Naive B cell (primary cell): ENCODE measurements at regions not wholly inside any gene's neighbourhood (a gene's known extent, or its start where the extent isn't known, plus 50 kb on each side); places are given as distances from the start of the nearest gene placed in this dataset.
A peak's percentile ranks its signal among the peaks of the same experiment; 100 is the strongest.
"Not testable (repeated sequence)": the region's sequence is repeated elsewhere in the genome, so short reads cannot be mapped to it uniquely, and the experiment has no call there.

Source experiments
- ATAC-seq, 2 donors: fragments of 150-1000 bp; cut with Tn5 transposase; 2 replicates each; pipeline ENCODE4 v1.10.0; 2021; ENCODE audit warnings: low read depth in 2 of 2, mild to moderate bottlenecking in 2 of 2, moderate library complexity in 2 of 2
- DNase-seq: peaks from one replicate; pipeline ENCODE4 v3.0.0; 2022
- H3K27ac Mint-ChIP-seq, 6 donors: one replicate each; pipeline ENCODE4 v1.8.0; 2020 to 2022; ENCODE audit warnings: mild to moderate bottlenecking in 6 of 6, mixed read lengths in 6 of 6, moderate library complexity in 5 of 6, inconsistent platforms in 2 of 6
- H3K27me3 Mint-ChIP-seq, 3 donors: one replicate each; pipeline ENCODE4 v1.8.0; 2021 to 2022; ENCODE audit warnings: mixed read lengths in 3 of 3, mild to moderate bottlenecking in 1 of 3
- H3K36me3 Mint-ChIP-seq, 2 donors: one replicate each; pipeline ENCODE4 v1.8.0; 2020 to 2022; ENCODE audit warnings: mixed read lengths in 2 of 2, inconsistent platforms in 1 of 2, mild to moderate bottlenecking in 1 of 2
- H3K4me1 Mint-ChIP-seq, 3 donors: one replicate each; pipeline ENCODE4 v1.8.0; 2020 to 2022; ENCODE audit warnings: mixed read lengths in 3 of 3, inconsistent platforms in 1 of 3, mild to moderate bottlenecking in 1 of 3, moderate library complexity in 1 of 3
- H3K4me3 Mint-ChIP-seq, 8 donors: one replicate each; pipeline ENCODE4 v1.8.0; 2020 to 2022; ENCODE audit warnings: mild to moderate bottlenecking in 8 of 8, mixed read lengths in 8 of 8, moderate library complexity in 8 of 8, inconsistent platforms in 2 of 8
- H3K9me3 Mint-ChIP-seq, 7 donors: one replicate each; pipeline ENCODE4 v1.8.0; 2020 to 2022; ENCODE audit warnings: mixed read lengths in 7 of 7, mild to moderate bottlenecking in 5 of 7, inconsistent platforms in 2 of 7, moderate library complexity in 1 of 7

- Mint-ChIP-seq H3K4me1 (no peaks in the 10 kb centered on the region), H3K27me3 (peaks cover 4 to 8% (median 6%) of the 10 kb centered on the region in 3 donors), H3K4me3 (no peak overlapping the region), H3K36me3 (no peaks in the 10 kb centered on the region), H3K27ac (no peak overlapping the region), H3K9me3 (no peaks in the 10 kb centered on the region)
- no peak for ATAC-seq
- DNase-seq = no peak
These were observed 84.7 kb downstream of the RBBP6 start for GRCh38 chr16:24624102-24624501.

GRCh38 chr16:24626256-24626655 is 86.9 kb downstream of the RBBP6 start:
- H3K9me3 Mint-ChIP-seq = peaks cover 0 to 5% (median 2%) of the 10 kb centered on the region in 7 donors
- peaks cover 8 to 12% (median 10%) of the 10 kb centered on the region in 3 donors for H3K27me3 Mint-ChIP-seq
- DNase-seq = no peak
- no peak overlapping the region for H3K4me3 Mint-ChIP-seq
- ATAC-seq = no peak
- H3K27ac Mint-ChIP-seq = no peak overlapping the region
- no peaks in the 10 kb centered on the region for H3K4me1 Mint-ChIP-seq
- H3K36me3 Mint-ChIP-seq = no peaks in the 10 kb centered on the region

GRCh38 chr16:24634919-24635318 is 94.5 kb upstream of the TNRC6A start:
- DNase-seq (no peak), ATAC-seq (no peak)
- Mint-ChIP-seq H3K9me3 (peaks cover 0 to 9% (median 2%) of the 10 kb centered on the region in 7 donors), H3K4me3 (no peak overlapping the region), H3K4me1 (no peaks in the 10 kb centered on the region), H3K27me3 (peaks cover 19 to 30% (median 30%) of the 10 kb centered on the region in 3 donors), H3K36me3 (no peaks in the 10 kb centered on the region), H3K27ac (no peak overlapping the region)

- Mint-ChIP-seq H3K9me3 (peaks cover 0 to 4% (median 0%) of the 10 kb centered on the region in 7 donors), H3K4me1 (no peaks in the 10 kb centered on the region), H3K27me3 (peaks cover 13 to 30% (median 27%) of the 10 kb centered on the region in 3 donors), H3K4me3 (no peak overlapping the region), H3K36me3 (no peaks in the 10 kb centered on the region), H3K27ac (peak overlapping the region in 1 of 6 donors; percentile 49)
- no peak for DNase-seq
- ATAC-seq = no peak
These were observed 93.4 kb upstream of the TNRC6A start for GRCh38 chr16:24635900-24636610.

GRCh38 chr16:24639769-24640168 is 89.7 kb upstream of the TNRC6A start:
- no peak for DNase-seq
- Mint-ChIP-seq H3K4me1 (no peaks in the 10 kb centered on the region), H3K27me3 (peaks cover 5 to 37% (median 27%) of the 10 kb centered on the region in 3 donors), H3K4me3 (no peak overlapping the region), H3K36me3 (no peaks in the 10 kb centered on the region), H3K27ac (no peak overlapping the region), H3K9me3 (peaks cover 0 to 2% (median 0%) of the 10 kb centered on the region in 7 donors)
- no peak for ATAC-seq

GRCh38 chr16:24643489-24643888 is 86.0 kb upstream of the TNRC6A start:
- H3K9me3 Mint-ChIP-seq = peaks cover 0 to 2% (median 0%) of the 10 kb centered on the region in 7 donors
- no peak overlapping the region for H3K4me3 Mint-ChIP-seq
- no peaks in the 10 kb centered on the region for H3K4me1 Mint-ChIP-seq
- ATAC-seq = no peak
- H3K27ac Mint-ChIP-seq = no peak overlapping the region
- H3K36me3 Mint-ChIP-seq = no peaks in the 10 kb centered on the region
- H3K27me3 Mint-ChIP-seq = peaks cover 5 to 28% (median 19%) of the 10 kb centered on the region in 3 donors
- no peak for DNase-seq

- ATAC-seq (no peak), DNase-seq (no peak)
- Mint-ChIP-seq H3K9me3 (peaks cover 0 to 2% (median 0%) of the 10 kb centered on the region in 7 donors), H3K36me3 (no peaks in the 10 kb centered on the region), H3K27me3 (peaks cover 0 to 23% (median 6%) of the 10 kb centered on the region in 3 donors), H3K4me3 (no peak overlapping the region), H3K27ac (no peak overlapping the region), H3K4me1 (no peaks in the 10 kb centered on the region)
These were observed 83.5 kb upstream of the TNRC6A start for GRCh38 chr16:24645739-24646645.

GRCh38 chr16:24646646-24646995 is 82.8 kb upstream of the TNRC6A start:
- no peak overlapping the region for H3K27ac Mint-ChIP-seq
- peaks cover 0 to 17% (median 5%) of the 10 kb centered on the region in 3 donors for H3K27me3 Mint-ChIP-seq
- H3K9me3 Mint-ChIP-seq = peaks cover 0 to under 1% (median 0%) of the 10 kb centered on the region in 7 donors
- no peak for DNase-seq
- H3K4me3 Mint-ChIP-seq = no peak overlapping the region
- no peak for ATAC-seq
- H3K36me3 Mint-ChIP-seq = no peaks in the 10 kb centered on the region
- no peaks in the 10 kb centered on the region for H3K4me1 Mint-ChIP-seq

- ATAC-seq (no peak), DNase-seq (no peak)
- Mint-ChIP-seq H3K9me3 (no peaks in the 10 kb centered on the region), H3K4me3 (no peak overlapping the region), H3K4me1 (no peaks in the 10 kb centered on the region), H3K27me3 (peaks cover 0 to 12% (median 8%) of the 10 kb centered on the region in 3 donors), H3K27ac (no peak overlapping the region), H3K36me3 (no peaks in the 10 kb centered on the region)
These were observed 77.2 kb upstream of the TNRC6A start for GRCh38 chr16:24652209-24652712.

GRCh38 chr16:24652803-24653202 is 76.6 kb upstream of the TNRC6A start:
- Mint-ChIP-seq H3K4me1 (no peaks in the 10 kb centered on the region), H3K9me3 (no peaks in the 10 kb centered on the region), H3K27me3 (peaks cover 0 to 12% (median 8%) of the 10 kb centered on the region in 3 donors), H3K36me3 (no peaks in the 10 kb centered on the region), H3K4me3 (no peak overlapping the region), H3K27ac (no peak overlapping the region)
- no peak for DNase-seq
- no peak for ATAC-seq

- H3K4me1 Mint-ChIP-seq = peaks cover 0 to 3% (median 0%) of the 10 kb centered on the region in 3 donors
- H3K36me3 Mint-ChIP-seq = no peaks in the 10 kb centered on the region
- no peak overlapping the region for H3K4me3 Mint-ChIP-seq
- H3K27me3 Mint-ChIP-seq = peaks cover 0 to 12% (median 8%) of the 10 kb centered on the region in 3 donors
- ATAC-seq = no peak
- H3K9me3 Mint-ChIP-seq = peaks cover 0 to 1% (median 0%) of the 10 kb centered on the region in 7 donors
- DNase-seq = no peak
- no peak overlapping the region for H3K27ac Mint-ChIP-seq
These were observed 75.7 kb upstream of the TNRC6A start for GRCh38 chr16:24653725-24654124.

GRCh38 chr16:24665942-24666341 is 63.5 kb upstream of the TNRC6A start:
- H3K36me3 Mint-ChIP-seq, ATAC-seq, H3K27ac Mint-ChIP-seq, H3K4me3 Mint-ChIP-seq, H3K9me3 Mint-ChIP-seq, DNase-seq: not testable (repeated sequence)
- Mint-ChIP-seq H3K27me3 (peaks cover 13 to 17% (median 16%) of the 10 kb centered on the region in 3 donors), H3K4me1 (peaks cover 23 to 34% (median 24%) of the 10 kb centered on the region in 3 donors)

GRCh38 chr16:24667244-24667764 is 62.1 kb upstream of the TNRC6A start:
- Mint-ChIP-seq H3K4me3 (no peak overlapping the region), H3K36me3 (no peaks in the 10 kb centered on the region), H3K9me3 (no peaks in the 10 kb centered on the region), H3K4me1 (peaks cover 22 to 29% (median 26%) of the 10 kb centered on the region in 3 donors), H3K27me3 (peaks cover 18 to 22% (median 18%) of the 10 kb centered on the region in 3 donors), H3K27ac (no peak overlapping the region)
- DNase-seq (no peak), ATAC-seq (no peak)
